A204.1 (cell line): ENCODE measurements at regions not wholly inside any gene's neighbourhood (a gene's known extent, or its start where the extent isn't known, plus 50 kb on each side); places are given as distances from the start of the nearest gene placed in this dataset.

ENCODE experiments used
- FAIRE-seq: peaks from 2 replicates; lab custom pipeline; 2012; peaks lifted over from hg19 to GRCh38; lab: Jason Lieb, UNC

DNA sequence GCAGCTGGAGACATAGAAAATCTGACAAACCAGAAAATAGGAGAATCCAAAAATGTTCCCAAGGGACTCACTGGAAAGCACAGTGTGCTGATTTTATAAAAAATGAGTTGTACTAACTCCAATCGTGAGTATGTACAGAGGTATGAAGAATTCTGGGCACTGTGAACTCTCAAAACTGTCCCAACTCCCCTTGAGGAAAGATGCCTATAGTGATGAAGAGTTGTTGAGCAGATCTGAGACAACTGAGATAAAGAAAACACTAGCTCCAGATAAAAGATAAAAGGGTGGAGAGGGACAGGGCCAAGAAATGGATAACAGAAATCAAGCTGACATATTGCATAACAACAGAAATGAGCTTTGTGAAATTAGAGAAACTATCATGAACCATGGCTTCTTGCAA is 481.4 kb downstream of the MAFB start:
- no peak for FAIRE-seq

DNA sequence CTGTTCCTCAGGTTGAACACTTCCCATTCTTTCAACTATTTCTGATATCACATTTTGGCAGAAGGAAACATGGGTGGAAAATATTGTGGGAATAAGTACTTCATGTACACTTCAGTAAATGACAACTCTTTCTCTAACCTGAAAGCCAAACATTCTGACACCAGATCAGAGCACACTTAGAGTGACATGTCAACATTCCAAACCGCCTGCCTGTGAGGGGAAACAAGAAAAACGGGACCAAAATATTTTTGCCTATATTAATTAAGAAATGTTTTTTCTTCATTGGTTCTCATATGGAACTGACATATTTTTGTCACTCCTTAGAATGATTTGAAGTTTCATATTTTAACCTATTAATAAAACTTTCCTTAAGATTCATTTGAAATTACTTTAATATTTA is 483.1 kb downstream of the MAFB start:
- no peak for FAIRE-seq

DNA sequence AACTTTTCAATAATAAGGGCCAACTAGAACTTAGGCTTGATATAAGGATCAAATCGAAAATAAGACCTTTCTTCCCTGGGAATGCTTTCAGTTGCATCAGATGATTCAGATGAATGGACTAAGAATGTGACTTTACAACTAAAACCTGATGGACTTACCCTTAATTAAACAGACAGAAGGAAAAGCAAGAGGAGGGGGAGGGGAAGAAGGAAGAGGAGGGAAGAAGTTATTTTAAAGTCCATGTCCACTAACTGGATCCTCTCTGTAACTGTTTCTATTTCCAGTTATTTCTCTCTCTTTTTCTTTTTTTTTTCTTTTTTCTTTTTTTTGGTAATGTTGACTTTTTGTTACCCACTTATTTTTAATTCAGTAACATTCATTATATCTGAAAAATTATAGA is 486.0 kb downstream of the MAFB start:
- FAIRE-seq = no peak

DNA sequence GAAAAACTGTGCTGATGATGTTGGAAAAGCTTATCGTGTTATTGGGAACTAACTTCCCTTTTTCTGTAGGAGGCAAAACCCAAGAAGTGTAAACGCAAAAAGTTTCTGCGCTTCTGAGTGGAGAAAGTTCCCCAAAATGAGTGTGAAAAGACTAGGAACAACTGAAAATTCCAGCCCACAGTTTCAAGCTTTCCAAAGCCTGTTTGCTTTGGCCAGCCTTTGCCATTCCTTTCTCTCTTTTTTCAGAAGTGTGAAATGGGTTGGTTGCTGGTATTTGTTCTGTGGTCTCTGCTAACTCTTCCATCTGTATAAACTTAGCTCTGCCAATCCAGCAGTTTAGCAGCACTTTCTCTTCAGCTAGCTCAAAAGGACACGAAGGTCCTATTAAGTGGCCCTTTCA is 491.3 kb downstream of the MAFB start:
- no peak for FAIRE-seq

DNA sequence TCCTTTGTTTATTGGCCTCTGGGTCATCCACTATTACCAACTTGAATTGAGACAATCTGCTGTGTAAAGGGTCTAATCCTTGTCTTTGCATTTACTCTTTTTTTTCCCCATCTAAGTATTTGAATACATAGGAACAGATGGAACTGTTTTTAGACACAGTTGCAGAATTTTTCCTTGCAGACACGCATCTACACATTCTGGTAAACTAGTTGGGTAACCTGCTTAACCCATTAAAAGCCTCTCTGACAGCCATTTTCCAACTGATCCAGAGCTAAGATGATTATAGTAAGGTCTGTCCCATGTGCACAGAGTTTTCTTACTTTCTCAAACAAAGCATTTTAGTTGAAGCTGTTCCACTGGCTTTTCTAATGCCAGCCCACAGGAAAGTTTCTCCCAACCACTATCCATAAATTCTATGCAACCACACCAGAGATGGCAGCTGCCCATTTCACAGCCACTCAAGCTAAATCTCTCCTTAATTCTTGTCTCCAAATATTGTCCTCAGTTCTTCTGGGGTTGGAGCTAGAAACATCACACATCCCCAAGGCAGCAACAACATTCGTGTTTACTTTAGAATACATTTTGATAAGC is 492.1 kb downstream of the MAFB start:
- no peak for FAIRE-seq

DNA sequence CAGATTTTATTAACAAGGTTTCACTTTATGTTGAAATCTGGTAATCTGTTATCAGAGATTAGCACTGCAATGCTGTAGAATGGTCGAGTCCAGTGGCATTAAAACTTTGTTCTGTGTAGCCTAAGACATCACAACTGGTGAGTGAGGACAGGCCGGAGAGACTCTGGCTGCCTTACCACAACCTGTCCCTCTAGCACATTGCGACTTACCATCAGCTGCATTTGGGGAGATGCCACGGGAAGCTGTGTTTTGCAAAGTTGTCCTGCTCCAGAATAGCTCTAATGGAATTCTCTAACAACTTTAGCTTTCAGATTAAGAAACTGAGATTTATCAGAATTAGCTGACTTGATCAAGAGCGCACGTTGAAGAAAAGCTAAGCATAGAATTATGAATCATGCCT is 493.3 kb downstream of the MAFB start:
- FAIRE-seq = no peak

DNA sequence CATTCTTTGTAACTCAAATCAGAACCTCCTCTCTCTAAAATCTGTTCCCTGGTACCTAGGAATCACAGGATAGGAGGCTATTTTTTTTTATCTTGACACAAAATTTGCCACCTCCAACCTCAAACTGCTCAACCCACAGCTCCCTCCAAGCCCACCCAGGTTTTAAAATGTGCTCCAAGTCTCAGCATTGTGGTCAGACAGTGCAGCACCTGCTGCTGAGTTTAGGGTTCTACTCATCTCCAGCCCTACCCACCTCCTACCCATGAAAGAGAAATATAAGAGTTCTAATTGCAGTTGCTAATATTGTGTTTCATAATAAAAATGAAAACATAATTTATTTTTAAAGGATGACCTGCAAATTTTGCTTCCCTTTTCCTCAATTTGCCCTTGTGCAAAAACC is 496.5 kb downstream of the MAFB start:
- no peak for FAIRE-seq

DNA sequence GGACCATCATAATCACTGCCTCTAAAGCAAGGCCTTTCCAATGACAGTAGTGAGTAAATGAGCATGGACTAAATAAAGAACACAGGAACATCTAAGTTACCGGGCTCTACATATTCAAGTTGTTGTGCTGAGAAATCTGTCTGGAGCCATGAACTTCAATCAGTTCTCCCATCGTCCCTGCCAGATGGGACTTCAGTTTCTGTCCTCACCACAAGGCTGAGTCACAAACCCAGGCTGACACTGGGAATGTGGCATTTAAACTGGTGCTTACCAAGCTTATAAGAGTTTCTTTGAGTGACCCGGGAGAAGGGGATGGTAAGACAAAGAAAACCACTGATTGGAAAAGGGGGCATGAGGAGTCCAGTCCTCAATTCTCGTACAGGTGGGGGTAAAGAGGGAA is 497.0 kb downstream of the MAFB start:
- no peak for FAIRE-seq

DNA sequence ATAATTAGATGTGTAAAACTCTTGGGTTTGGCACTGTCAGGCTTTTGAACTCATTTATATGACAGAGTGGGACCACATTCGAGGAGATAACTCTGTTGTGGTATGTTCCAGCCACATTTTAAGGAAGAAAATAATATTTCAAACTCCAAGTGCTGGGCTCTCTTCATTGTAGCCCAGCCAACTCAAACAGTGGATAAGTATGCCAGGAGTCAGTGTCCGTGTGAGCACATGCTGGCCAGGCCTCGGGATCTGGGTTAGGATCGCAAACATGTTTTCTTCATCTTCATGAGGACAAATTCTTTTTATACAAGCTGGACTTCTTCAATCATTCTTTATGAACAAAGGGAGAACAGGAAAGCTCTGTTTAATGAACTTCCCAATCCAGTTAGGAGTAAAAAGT is 497.5 kb downstream of the MAFB start:
- FAIRE-seq = no peak

DNA sequence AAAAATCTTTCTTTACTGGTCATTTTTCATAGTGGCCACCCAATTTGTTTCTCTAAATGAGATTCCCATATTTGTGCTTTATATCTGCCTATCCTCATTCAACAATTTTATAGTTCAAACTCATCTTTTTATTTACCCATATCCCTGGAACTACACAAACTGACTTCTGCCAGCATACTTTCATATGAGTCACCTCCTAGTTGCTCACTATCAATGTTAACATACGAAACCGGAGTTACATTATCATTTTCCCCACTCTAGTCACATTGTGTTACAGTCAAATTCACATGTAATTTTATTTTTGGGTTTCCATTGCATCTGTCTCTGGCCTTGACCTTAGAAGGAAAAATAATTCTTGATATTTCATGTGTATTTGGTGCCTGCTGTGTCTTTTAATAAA is 499.4 kb downstream of the MAFB start:
- no peak for FAIRE-seq

DNA sequence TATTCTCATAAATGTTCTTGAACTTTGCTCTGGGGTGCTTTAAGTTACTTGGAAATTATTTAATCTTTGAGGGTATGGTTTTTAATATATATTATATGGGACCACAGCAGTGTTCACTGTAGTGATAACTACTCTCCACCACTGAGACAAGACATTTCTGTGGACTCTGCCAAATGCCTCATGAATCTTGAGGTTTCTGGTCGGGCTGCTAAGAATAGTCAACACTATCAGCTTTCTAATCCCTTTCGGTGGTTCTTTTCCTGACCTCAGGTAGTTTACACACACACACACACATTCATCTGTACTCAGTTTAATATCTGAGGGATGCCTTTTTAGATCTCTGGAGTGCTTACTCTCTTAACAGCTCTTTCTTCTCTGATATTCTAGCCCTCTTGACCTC is 500.7 kb downstream of the MAFB start:
- no peak for FAIRE-seq

DNA sequence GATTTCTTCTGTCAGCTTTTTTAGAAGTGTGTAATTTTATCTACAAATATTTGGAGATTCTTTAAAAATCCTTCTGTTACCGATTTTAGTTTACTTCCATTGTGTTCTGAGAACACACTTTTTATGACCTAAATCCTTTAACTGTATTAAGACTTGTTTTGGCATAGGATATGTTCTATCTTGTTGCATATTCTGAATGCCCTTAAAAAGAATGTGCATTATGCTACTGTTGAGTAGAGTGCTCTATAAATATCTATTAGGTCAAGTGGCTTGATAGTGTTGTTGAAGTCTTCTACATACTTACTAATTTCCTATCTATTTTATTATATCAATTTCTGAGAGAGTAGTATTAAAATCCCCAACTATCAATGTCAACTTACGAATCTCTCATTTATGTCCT is 502.2 kb downstream of the MAFB start:
- FAIRE-seq = no peak

DNA sequence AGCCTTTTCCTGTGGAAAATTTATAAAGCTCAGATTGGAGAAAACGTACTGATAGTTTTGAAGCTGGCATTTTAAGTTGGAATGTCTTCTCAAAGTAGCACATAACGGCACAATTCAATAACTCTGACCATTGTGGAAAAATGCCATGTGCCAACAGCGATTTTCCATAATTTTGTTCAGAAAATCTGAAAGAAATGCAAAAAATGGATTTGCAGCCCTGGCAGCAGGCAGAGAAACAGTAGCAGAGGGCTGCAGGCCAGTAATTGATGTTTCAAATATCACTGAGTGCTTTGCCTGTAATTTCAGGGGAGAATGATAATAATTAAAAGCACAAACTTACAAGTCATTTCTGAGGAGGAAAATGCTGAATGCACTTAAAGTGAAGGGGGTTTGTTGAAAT is 507.4 kb downstream of the MAFB start:
- no peak for FAIRE-seq

DNA sequence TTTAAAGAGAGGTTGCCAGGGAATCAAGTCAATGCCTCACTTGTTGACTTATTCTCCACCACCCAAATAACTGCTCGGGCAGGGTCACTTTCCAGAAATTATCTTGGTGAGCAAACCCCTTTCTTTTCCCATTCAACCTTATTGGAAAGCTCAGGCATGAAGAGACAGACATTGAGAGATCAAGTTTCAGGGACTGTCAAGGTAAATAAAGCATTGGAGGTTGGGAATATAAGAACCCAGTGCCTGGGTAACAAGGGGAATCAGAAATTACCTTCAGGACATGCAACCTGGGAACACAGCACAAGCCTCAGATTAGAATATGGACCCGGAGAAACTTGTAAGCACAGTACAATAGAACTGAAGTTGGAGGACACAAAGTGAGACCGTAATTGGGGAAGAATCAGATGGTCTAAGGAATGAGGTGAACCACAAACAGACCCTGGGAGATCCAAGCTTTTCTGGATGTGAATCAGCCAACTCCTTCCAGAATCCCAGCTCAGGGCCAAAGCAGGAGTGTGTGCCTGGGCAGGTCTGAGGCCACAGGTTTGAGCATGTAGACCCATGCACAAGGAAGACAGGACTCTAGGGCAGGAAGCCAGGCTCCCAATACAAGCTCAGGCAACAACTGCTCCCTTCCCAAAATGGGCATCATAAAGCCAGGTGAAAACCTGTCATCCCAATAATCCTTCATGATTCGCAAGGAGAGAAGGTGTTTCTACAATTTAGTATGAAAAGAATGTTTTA is 512.8 kb downstream of the MAFB start:
- no peak for FAIRE-seq

DNA sequence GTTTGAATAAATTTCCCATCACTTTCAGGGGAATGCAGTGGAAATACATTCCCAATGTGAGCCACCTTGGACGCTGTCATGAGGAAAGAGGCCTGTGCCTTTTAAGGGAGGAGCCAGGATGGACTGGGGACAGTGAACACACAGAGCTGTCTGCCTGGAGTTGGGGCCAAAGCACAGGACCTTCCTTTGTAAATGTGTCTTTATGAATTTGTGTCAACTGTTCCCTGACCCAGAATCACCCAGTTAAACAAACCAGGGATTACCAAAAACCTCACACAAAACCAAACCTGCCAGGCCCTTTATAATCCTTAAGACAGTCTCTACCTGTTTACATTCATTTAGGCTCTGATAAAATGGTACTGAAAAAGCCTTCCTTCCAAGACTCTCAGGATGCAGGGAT is 513.7 kb downstream of the MAFB start:
- FAIRE-seq = no peak

DNA sequence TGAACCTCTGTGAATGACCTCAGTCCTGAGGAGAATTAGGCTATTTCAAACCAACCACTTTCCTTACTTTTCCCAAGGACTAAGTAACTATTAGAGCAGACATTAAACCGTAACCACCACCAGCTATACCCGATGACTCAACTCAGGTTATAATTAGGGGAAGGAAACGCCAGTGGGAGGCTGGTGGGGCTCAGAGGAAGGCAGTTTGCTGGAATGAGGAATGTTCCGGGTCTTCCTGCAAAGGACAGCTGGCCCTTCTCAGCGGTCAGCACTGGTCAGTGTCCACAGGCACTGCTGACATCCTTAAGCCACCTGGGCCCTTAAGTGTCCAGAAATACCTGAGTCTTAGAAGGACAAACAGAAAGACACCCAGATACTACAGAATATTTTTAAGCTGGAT is 515.2 kb downstream of the MAFB start:
- FAIRE-seq = no peak

DNA sequence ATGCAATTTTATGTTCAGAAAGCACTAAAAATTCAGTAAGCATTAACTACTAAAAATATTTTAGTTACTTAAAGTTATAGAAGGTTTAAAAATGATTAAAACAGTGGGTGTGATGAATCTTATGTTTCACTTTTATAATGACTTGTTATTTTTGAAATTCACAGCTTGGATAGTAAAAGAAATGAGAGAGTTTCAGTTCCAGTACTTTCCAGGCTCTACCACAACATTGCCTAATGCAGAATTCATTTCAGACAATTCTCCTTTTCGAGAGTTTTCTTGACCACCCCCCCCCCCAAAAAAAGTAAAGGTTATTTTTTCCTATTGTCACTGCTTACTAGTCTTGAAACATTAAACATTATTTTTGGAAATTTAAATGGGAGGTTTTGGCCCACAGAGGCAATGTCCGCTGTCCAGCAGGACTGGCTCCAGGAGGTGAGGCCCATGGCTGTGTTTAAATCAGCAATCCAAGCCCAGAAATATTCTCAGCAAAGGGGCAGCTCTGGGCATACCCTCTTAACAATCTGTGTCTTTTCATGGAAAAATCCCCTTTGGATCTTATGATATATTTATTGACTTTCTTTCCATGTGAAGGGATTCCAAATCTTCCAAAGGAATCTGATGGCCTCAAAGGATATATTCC is 519.9 kb downstream of the MAFB start:
- FAIRE-seq = no peak

DNA sequence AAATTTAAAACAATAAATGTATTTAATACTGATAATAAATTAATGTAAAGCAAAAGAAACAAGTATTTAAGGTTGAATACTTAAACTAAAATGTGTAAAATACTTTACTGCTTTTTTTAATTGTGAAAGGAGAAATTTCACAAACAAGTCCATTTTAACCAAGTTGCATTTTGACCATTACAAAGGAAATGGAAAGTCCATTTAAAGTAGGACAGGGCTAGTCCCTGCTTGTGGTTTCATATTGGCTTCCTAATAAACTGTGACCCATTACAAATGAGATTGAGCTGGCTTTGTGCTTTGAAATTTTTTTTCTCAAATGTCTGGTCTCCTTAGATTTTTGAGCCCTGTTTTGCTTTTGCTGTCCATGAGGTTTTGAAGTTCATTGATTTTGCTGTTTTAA is 527.6 kb downstream of the MAFB start:
- no peak for FAIRE-seq

DNA sequence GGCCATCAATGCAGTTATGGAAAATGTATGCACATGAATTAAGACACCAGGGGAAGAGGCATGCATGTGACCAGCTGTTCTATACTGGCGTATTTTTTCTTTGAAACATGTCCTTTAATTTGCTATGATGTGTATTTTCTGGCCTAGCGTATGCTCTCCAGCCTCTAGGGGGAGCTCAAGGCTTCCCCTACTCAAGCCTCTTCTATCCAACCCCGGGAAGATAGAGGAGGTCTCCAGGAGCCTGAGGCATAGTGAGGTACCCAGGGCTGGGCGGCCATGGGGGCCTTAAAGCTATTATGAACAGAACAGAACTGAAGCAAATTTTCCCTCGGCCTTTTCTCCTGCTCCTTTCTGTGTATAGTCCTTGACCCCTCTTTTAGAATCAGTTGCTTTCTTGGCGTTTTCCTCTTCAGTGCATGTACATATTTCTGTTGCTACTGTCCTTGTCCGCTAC is 528.9 kb downstream of the MAFB start:
- no peak for FAIRE-seq

DNA sequence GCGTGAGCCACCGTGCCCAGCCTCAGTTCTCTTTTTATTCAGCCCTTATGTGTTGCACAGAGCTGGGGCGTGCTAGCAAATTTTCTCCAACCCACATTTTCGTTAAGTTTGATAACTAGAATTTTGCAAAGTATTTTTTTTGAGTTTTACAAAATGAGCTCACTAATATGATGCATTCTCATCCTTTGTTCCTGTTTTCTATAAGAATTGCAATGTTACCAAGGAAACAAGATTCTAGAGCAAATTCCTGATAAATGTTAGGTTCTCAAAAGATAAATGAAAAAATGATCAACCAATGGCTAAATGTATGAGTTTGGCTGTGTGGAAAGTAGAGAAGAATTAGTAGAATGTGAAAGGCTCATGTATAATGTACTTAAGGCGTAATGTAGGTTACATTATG is 529.8 kb downstream of the MAFB start:
- FAIRE-seq = no peak

DNA sequence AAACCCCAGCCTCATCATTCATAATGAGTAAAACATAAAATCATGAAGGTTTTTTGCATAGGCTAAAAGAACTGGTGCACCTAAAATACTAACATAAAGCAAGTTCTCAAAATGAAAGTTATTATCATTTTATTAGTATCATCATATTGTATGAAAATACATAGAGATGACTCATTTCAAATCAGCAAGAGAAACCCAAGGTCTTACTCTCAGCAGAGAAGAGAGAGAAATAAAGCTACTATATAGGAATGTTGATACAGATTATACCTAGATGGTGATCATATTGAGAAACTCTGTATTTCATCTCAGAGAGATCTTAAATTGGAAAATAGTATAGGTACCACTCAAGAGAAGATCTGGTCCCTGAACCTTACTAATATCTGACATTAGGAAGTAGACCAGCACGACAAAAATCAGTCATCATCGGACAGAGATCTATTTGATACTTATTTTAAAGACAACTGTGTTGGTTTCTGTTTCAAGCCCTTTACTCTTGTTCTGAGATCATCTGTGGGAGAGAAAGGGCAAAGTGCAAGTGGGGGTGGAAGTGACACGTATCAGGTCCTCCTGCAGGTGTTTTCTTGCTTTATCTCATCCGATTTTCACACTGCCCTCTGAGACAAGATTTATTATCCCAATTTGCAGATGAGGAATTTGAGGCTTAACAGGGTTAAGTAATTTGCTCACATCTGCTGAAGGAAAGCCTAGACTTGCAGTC is 532.3 kb downstream of the MAFB start:
- FAIRE-seq = no peak

DNA sequence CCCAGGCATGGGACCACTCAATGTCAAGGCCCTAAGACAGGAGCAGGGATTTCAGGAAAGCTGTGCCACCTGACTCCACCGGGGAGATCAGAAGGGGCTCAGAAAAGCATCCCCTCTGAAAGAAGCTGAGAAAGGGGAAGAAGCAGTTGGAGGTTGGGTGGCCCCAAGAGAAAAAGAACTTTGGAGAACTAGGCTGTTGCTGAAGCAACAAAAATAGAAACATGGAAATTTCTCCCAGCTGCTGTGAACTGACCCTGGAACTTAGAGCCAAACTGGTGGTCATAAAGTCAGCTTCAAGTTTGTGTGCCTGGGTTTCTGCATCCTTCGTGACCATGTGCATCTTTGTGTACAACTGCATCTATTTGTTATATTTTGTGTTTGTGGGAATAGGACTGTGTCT is 534.5 kb downstream of the MAFB start:
- no peak for FAIRE-seq

DNA sequence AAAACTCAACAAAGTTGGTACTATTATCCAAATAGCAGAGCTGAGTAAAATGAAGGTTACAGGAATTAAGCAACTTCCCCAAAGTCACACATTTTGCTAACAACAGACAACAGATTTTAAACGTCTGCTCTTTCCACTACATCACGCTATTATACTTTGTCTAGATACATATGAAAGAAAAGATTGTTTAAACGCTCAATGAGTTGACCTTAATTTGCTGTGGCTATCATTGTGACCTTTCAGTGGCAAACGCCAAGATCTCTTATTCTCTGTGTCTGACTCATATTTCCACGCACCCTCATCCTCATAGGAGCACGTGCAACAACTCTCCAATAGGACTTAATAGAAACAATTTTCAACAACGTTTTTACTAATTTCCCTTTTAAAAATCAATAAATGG is 540.1 kb downstream of the MAFB start:
- no peak for FAIRE-seq
